ENCODE measurements at regions not wholly inside any gene's neighbourhood (a gene's known extent, or its start where the extent isn't known, plus 50 kb on each side); places are given as distances from the start of the nearest gene placed in this dataset.
A peak's percentile ranks its signal among the peaks of the same experiment; 100 is the strongest.

DNA sequence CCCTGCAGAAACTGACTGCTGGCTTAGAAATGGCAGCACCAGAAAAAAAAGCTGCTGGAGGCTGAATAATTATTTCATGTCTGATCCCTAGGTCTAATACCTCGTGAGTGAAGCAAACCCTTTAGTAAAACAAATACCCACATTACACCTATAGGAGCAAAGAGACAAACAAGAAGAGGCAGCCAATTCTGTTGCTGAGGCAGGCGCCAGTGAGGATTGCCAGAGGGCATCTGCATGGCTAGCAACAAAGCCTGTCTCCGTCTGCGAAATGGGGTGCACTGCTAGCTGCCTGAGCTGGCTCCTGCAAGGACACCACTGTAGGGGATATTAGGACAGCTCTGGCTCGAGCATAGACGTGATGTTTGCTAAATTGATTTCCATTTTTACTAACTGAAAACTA is 509.7 kb downstream of the TDRD15 start:
- 53 to 65% (median 59%) methylated on average over 6 of the region's 6 CpGs for WGBS, 5 donors
- Histone ChIP-seq H3K36me3 (no peaks in the 10 kb centered on the region), H3K4me3 (no peak overlapping the region), H3K4me1 (no peaks in the 10 kb centered on the region), H3K27me3 (no peaks in the 10 kb centered on the region), H3K9me3 (no peaks in the 10 kb centered on the region), H3K27ac (no peak overlapping the region)
- TF ChIP-seq EP300 (IDR thresholded peaks at IDR 0.05) (no peak), CTCF (IDR thresholded peaks at IDR 0.05) (no peak), POLR2A (IDR thresholded peaks at IDR 0.05) (no peak), POLR2AphosphoS5 (IDR thresholded peaks at IDR 0.05) (no peak)
- intact Hi-C loops (cut with DNase I; ENCODE audit: low total_unique reads): no loop called here
- DNase-seq: no peak

DNA sequence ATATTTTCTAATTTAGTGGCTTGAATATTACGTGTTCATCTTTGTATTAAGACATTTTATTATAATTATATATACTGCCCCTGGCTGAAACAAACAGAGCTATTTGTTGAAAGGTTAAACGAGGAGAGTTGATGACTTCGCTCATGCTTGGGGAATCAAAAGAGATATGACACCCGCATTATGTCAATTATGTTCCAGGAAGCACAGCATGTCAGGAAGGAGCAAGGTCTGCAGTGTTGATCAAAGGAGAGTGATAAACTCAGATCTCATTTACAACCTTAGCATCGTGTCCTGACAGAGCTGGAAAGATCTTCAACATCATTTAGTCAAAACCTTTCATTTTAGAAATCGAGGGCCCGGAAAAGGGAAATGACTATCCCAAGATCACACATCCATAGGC is 510.1 kb downstream of the TDRD15 start:
- no peak for DNase-seq
- TF ChIP-seq POLR2AphosphoS5 (IDR thresholded peaks at IDR 0.05): no peak
- no peak for TF ChIP-seq POLR2A (IDR thresholded peaks at IDR 0.05)
- no peak for TF ChIP-seq EP300 (IDR thresholded peaks at IDR 0.05)
- no peak for TF ChIP-seq CTCF (IDR thresholded peaks at IDR 0.05)
- Histone ChIP-seq H3K4me1 (no peaks in the 10 kb centered on the region), H3K4me3 (no peak overlapping the region), H3K27me3 (no peaks in the 10 kb centered on the region), H3K27ac (no peak overlapping the region), H3K9me3 (no peaks in the 10 kb centered on the region), H3K36me3 (no peaks in the 10 kb centered on the region)
- intact Hi-C loops (cut with DNase I; ENCODE audit: low total_unique reads): no loop called here
- WGBS, 5 donors: 78 to 83% (median 81%) methylated on average over 7 of the region's 7 CpGs

- peak in 1 of 2 donors; percentile 25 for DNase-seq
- no peaks in the 10 kb centered on the region for H3K36me3 ChIP-seq
- no peaks in the 10 kb centered on the region for H3K9me3 ChIP-seq
- peak overlapping the region in 1 of 5 donors; percentile 46 for H3K27ac ChIP-seq
- intact Hi-C loops (cut with DNase I; ENCODE audit: low total_unique reads): no loop called here
- TF ChIP-seq EP300 (IDR thresholded peaks at IDR 0.05): no peak
- TF ChIP-seq POLR2A (IDR thresholded peaks at IDR 0.05): no peak
- TF ChIP-seq POLR2AphosphoS5 (IDR thresholded peaks at IDR 0.05): no peak
- no peak for TF ChIP-seq CTCF (IDR thresholded peaks at IDR 0.05)
- H3K27me3 ChIP-seq: no peaks in the 10 kb centered on the region
- peaks cover 0 to 9% (median 0%) of the 10 kb centered on the region in 4 donors for H3K4me1 ChIP-seq
- H3K4me3 ChIP-seq: no peak overlapping the region
- WGBS, 5 donors: 27 to 60% (median 38%) methylated on average over 2 of the region's 2 CpGs
These were observed 516.3 kb downstream of the TDRD15 start for GRCh38 chr2:21640046-21640445.

DNA sequence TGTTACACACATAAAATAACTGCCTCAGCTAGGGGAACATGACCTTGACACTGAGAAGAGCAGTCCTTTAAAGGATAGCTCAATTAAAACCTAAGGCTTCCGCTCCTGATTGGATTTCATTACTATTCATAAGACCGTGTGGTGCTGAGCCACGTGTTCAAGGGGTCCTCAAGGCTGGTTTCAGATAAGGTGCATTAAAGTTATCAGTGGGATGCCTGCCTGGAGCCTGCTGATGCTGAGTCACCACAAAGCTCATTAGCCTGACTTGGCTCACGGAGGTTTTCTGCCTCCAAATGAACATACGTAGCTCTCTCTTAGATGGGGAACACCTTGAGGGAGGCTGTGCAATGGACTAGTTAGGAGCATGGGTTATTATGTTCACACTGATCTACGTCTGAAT is 518.9 kb downstream of the TDRD15 start:
- TF ChIP-seq EP300 (IDR thresholded peaks at IDR 0.05): no peak
- TF ChIP-seq POLR2A (IDR thresholded peaks at IDR 0.05): no peak
- TF ChIP-seq CTCF (IDR thresholded peaks at IDR 0.05): no peak
- TF ChIP-seq POLR2AphosphoS5 (IDR thresholded peaks at IDR 0.05): no peak
- intact Hi-C loops (cut with DNase I; ENCODE audit: low total_unique reads): no loop called here

More for the DNA sequence above, 518.9 kb downstream of the TDRD15 start:
- Histone ChIP-seq H3K27me3 (no peaks in the 10 kb centered on the region), H3K9me3 (no peaks in the 10 kb centered on the region), H3K4me3 (no peak overlapping the region), H3K27ac (no peak overlapping the region), H3K4me1 (peaks cover 0 to 9% (median 0%) of the 10 kb centered on the region in 4 donors), H3K36me3 (no peaks in the 10 kb centered on the region)
- WGBS, 5 donors: 59 to 72% (median 72%) methylated on average over 6 of the region's 6 CpGs
- DNase-seq: no peak
